Gastroesophageal sphincter (tissue), 3 donors: ENCODE measurements at regions not wholly inside any gene's neighbourhood (a gene's known extent, or its start where the extent isn't known, plus 50 kb on each side); places are given as distances from the start of the nearest gene placed in this dataset.

ENCODE experiments used
- CTCF ChIP-seq, 4 experiments: fragments of 200-600 bp in 2 of 4; fragments of 450-650 bp in 2 of 4; sonication (generic) in 1 of 4; IDR thresholded peaks; one replicate each; pipeline ENCODE4 v1.5.1; 2017 to 2019; ENCODE audit warnings: antibody characterized with exemption in 4 of 4, mild to moderate bottlenecking in 2 of 4, moderate library complexity in 2 of 4
- POLR2AphosphoS5 ChIP-seq: sonication (generic); formaldehyde crosslinking; IDR thresholded peaks from one replicate; pipeline ENCODE4 v1.6.1; 2017; ENCODE audit warnings: antibody characterized with exemption

- TF ChIP-seq CTCF (IDR thresholded peaks at IDR 0.05) (no peak), POLR2AphosphoS5 (no peak)
Measured at GRCh38 chr1:201641524-201642253, 102.8 kb downstream of the NAV1 start.
